Breast epithelium (tissue), 4 donors: ENCODE measurements at regions not wholly inside any gene's neighbourhood (a gene's known extent, or its start where the extent isn't known, plus 50 kb on each side); places are given as distances from the start of the nearest gene placed in this dataset.

Source experiments
- DNase-seq, 2 donors: peaks; one replicate each; pipeline ENCODE4 v3.0.0-alpha.2; 2019; ENCODE audit warnings: low spot score in 2 of 2
- H3K27ac ChIP-seq, 2 donors: fragments of 200-600 bp; sonication (generic) in 1 of 2; one replicate each; pipeline ENCODE4 v1.5.1; 2016 to 2019; ENCODE audit warnings: mild to moderate bottlenecking in 1 of 2
- H3K27me3 ChIP-seq, 2 donors: fragments of 200-600 bp; sonication (generic) in 1 of 2; one replicate each; pipeline versions ENCODE4 v1.5.1 to v1.6.0; 2017 to 2019; ENCODE audit warnings: control low read depth in 1 of 2, mild to moderate bottlenecking in 1 of 2
- H3K36me3 ChIP-seq: fragments of 200-600 bp; one replicate; pipeline ENCODE4 v1.5.1; 2019
- H3K4me1 ChIP-seq, 2 donors: fragments of 200-600 bp; sonication (generic); one replicate each; pipeline ENCODE4 v1.5.1; 2016 to 2019; ENCODE audit warnings: control low read depth in 1 of 2
- H3K4me3 ChIP-seq, 3 donors: fragments of 200-600 bp; sonication (generic); 1 replicate in 2 of 3; 2 replicates in 1 of 3; pipeline ENCODE4 v1.5.1; 2016 to 2019; ENCODE audit warnings: mild to moderate bottlenecking in 3 of 3, moderate library complexity in 2 of 3
- H3K9me3 ChIP-seq, 2 donors: fragments of 200-600 bp; sonication (generic) in 1 of 2; one replicate each; pipeline ENCODE4 v1.5.1; 2016 to 2019; ENCODE audit warnings: control low read depth in 1 of 2
- POLR2A ChIP-seq: fragments of 450-650 bp; IDR thresholded peaks from one replicate; pipeline ENCODE4 v1.6.1; 2016; ENCODE audit warnings: antibody characterized with exemption, mild to moderate bottlenecking, moderate library complexity
- POLR2AphosphoS5 ChIP-seq, 3 donors: sonication (generic); formaldehyde crosslinking; IDR thresholded peaks; one replicate each; pipeline ENCODE4 v1.6.1; 2017; ENCODE audit warnings: antibody characterized with exemption in 3 of 3
- intact Hi-C: fragments of 100-400 bp; cut with DNase I; formaldehyde crosslinking; loops from one replicate; pipeline ENCODE4 v1.15.1; 2023; ENCODE audit warnings: low total_unique reads
- TF ChIP-seq, protein P1 (sequence below), 3 donors: fragments of 450-650 bp; IDR thresholded peaks; one replicate each; pipeline ENCODE4 v1.5.1; 2016 to 2017; ENCODE audit warnings: antibody characterized with exemption in 3 of 3, mild to moderate bottlenecking in 3 of 3, moderate library complexity in 3 of 3

- Histone ChIP-seq H3K4me3 (no peak overlapping the region), H3K4me1 (no peaks in the 10 kb centered on the region), H3K27ac (no peak overlapping the region), H3K9me3 (no peaks in the 10 kb centered on the region), H3K36me3 (no peaks in the 10 kb centered on the region), H3K27me3 (peaks cover 0 to 8% of the 10 kb centered on the region in 2 donors)
- TF ChIP-seq, protein P1, sequence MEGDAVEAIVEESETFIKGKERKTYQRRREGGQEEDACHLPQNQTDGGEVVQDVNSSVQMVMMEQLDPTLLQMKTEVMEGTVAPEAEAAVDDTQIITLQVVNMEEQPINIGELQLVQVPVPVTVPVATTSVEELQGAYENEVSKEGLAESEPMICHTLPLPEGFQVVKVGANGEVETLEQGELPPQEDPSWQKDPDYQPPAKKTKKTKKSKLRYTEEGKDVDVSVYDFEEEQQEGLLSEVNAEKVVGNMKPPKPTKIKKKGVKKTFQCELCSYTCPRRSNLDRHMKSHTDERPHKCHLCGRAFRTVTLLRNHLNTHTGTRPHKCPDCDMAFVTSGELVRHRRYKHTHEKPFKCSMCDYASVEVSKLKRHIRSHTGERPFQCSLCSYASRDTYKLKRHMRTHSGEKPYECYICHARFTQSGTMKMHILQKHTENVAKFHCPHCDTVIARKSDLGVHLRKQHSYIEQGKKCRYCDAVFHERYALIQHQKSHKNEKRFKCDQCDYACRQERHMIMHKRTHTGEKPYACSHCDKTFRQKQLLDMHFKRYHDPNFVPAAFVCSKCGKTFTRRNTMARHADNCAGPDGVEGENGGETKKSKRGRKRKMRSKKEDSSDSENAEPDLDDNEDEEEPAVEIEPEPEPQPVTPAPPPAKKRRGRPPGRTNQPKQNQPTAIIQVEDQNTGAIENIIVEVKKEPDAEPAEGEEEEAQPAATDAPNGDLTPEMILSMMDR (IDR thresholded peaks at IDR 0.05): no peak
- TF ChIP-seq POLR2AphosphoS5 (IDR thresholded peaks at IDR 0.05) (no peak), POLR2A (no peak)
- intact Hi-C loops: no loop called here
- no peak for DNase-seq
Observed at GRCh38 chrX:112377481-112377880, 294.9 kb upstream of the TRPC5 start.

DNA sequence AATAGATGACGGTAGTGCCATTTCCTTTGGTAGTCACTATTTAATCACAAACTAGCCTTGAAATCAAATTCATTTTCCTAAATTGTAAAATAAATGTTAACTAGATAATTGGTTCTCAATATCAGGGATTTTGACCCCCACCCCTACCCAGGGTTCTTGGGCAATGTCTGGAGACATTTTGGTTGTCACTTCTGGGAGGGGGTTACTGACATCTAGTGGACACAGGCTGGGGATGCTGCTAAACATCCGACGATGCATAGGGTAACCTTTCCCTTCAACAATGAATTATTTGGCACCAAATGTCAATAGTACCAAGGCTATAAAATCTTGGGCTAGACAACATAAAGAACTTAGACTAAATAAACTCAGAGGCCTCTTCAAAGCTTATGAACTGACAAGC, 285.8 kb upstream of the TRPC5 start:
- DNase-seq: no peak
- no peaks in the 10 kb centered on the region for H3K36me3 ChIP-seq
- H3K4me3 ChIP-seq: no peak overlapping the region
- H3K4me1 ChIP-seq: no peaks in the 10 kb centered on the region
- no peak for TF ChIP-seq POLR2A
- TF ChIP-seq POLR2AphosphoS5 (IDR thresholded peaks at IDR 0.05): no peak
- TF ChIP-seq, protein P1 (IDR thresholded peaks at IDR 0.05): no peak
- H3K27me3 ChIP-seq: peaks cover 0 to 55% of the 10 kb centered on the region in 2 donors
- H3K9me3 ChIP-seq: no peaks in the 10 kb centered on the region
- H3K27ac ChIP-seq: no peak overlapping the region
- intact Hi-C loops: no loop called here

GRCh38 chrX:112367065-112367464, 284.5 kb upstream of the TRPC5 start:
- DNase-seq: no peak
- Histone ChIP-seq H3K27me3 (peaks cover 0 to 58% of the 10 kb centered on the region in 2 donors), H3K4me1 (no peaks in the 10 kb centered on the region), H3K36me3 (no peaks in the 10 kb centered on the region), H3K4me3 (no peak overlapping the region), H3K9me3 (no peaks in the 10 kb centered on the region), H3K27ac (no peak overlapping the region)
- no peak for TF ChIP-seq POLR2A
- TF ChIP-seq POLR2AphosphoS5 (IDR thresholded peaks at IDR 0.05): no peak
- TF ChIP-seq, protein P1 (IDR thresholded peaks at IDR 0.05): no peak
- intact Hi-C loops: no loop called here

GRCh38 chrX:112359906-112360305, 277.3 kb upstream of the TRPC5 start:
- no peaks in the 10 kb centered on the region for H3K4me1 ChIP-seq
- H3K27me3 ChIP-seq: peaks cover 0 to 30% of the 10 kb centered on the region in 2 donors
- TF ChIP-seq POLR2A: no peak
- TF ChIP-seq POLR2AphosphoS5 (IDR thresholded peaks at IDR 0.05): no peak
- TF ChIP-seq, protein P1 (IDR thresholded peaks at IDR 0.05): no peak
- H3K27ac ChIP-seq: no peak overlapping the region
- no peak overlapping the region for H3K4me3 ChIP-seq
- no peak for DNase-seq
- H3K9me3 ChIP-seq: no peaks in the 10 kb centered on the region
- intact Hi-C loops: no loop called here
- H3K36me3 ChIP-seq: no peaks in the 10 kb centered on the region

DNA sequence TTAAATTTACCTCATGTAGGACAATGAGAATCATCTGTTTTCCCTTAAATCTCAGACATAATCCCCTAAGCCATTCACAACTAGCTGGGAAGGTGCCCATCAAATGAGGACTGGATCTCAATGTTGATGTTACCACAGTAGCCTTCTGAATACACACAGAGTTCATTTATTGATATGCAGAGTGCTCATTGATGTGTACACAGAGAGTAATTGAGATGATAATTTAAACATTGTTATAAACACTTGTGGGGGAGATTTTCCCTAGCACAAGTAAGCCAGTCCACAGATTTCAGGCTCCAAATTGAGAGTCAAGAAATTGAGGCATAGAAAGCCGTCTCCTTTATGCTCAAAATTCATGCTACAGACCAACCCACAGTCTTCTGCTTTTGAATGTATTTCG, 273.4 kb upstream of the TRPC5 start:
- TF ChIP-seq, protein P1 (IDR thresholded peaks at IDR 0.05): no peak
- no peak for TF ChIP-seq POLR2AphosphoS5 (IDR thresholded peaks at IDR 0.05)
- Histone ChIP-seq H3K27me3 (peaks cover 0 to 23% of the 10 kb centered on the region in 2 donors), H3K4me3 (no peak overlapping the region), H3K27ac (no peak overlapping the region), H3K9me3 (no peaks in the 10 kb centered on the region), H3K36me3 (no peaks in the 10 kb centered on the region), H3K4me1 (no peaks in the 10 kb centered on the region)
- intact Hi-C loops: no loop called here
- no peak for DNase-seq
